ENCODE measurements at regions not wholly inside any gene's neighbourhood (a gene's known extent, or its start where the extent isn't known, plus 50 kb on each side); places are given as distances from the start of the nearest gene placed in this dataset.

DNA sequence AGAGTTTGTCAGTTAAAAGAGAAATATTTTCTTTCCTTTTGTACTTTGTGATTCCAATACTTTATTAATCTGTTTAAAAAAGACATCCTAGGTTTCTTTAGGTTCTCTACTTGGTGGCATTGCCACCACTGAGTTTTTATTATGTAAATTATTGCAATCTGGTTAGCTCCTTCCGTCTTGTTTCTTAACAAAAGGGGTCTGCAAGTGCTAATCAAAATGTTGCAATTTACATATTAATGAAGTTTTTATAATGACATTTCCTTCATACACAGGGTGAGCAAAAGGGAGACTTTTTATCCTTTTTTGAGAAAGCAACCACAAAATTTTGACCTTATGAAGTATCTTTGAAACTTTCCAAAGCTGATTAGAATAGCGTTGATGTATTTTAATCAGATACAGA is 1307.3 kb downstream of the ROBO2 start:
- Mint-ChIP-seq H3K4me1 (no peaks in the 10 kb centered on the region), H3K27ac (no peak overlapping the region), H3K27me3 (no peaks in the 10 kb centered on the region), H3K36me3 (no peaks in the 10 kb centered on the region), H3K4me3 (no peak overlapping the region), H3K9me3 (peaks cover 9% of the 10 kb centered on the region)
- DNase-seq (ENCODE audit: low spot score in 2 of 2) (no peak), ATAC-seq (ENCODE audit: low read depth) (no peak)

- no peak for ATAC-seq (ENCODE audit: low read depth)
- Mint-ChIP-seq H3K27me3 (no peaks in the 10 kb centered on the region), H3K9me3 (peaks cover 11% of the 10 kb centered on the region), H3K4me3 (no peak overlapping the region), H3K27ac (no peak overlapping the region), H3K36me3 (no peaks in the 10 kb centered on the region), H3K4me1 (no peaks in the 10 kb centered on the region)
- no peak for DNase-seq (ENCODE audit: low spot score in 2 of 2)
These were observed 1308.8 kb downstream of the ROBO2 start for GRCh38 chr3:78348664-78349063.

- Mint-ChIP-seq H3K36me3 (no peaks in the 10 kb centered on the region), H3K9me3 (peaks cover 8% of the 10 kb centered on the region), H3K4me1 (no peaks in the 10 kb centered on the region), H3K27ac (no peak overlapping the region), H3K27me3 (no peaks in the 10 kb centered on the region), H3K4me3 (no peak overlapping the region)
- DNase-seq (ENCODE audit: low spot score in 2 of 2) (no peak), ATAC-seq (ENCODE audit: low read depth) (no peak)
These were observed 1309.7 kb downstream of the ROBO2 start for GRCh38 chr3:78349571-78349970.

DNA sequence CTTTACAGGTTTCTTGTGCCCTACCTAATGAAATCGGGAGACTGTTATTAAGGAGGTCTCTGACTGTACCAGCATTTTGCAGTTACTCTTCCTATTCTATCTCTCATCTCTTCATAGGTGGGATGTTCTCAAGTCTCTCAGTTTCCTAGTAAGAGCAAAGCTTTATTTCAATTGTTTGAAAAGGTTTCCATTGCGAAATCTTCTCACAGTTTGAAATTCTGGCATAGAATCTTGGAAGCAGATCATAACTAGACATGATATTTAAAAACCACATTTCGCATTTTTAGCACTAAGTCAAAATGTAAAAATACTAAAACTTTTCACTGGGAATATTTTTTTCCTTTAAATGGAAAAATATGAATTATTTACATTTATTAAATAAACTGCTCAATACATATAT is 1311.4 kb downstream of the ROBO2 start:
- ATAC-seq (ENCODE audit: low read depth) (no peak), DNase-seq (ENCODE audit: low spot score in 2 of 2) (no peak)
- Mint-ChIP-seq H3K36me3 (no peaks in the 10 kb centered on the region), H3K27ac (no peak overlapping the region), H3K4me1 (no peaks in the 10 kb centered on the region), H3K27me3 (no peaks in the 10 kb centered on the region), H3K9me3 (peaks cover 8% of the 10 kb centered on the region), H3K4me3 (no peak overlapping the region)

DNA sequence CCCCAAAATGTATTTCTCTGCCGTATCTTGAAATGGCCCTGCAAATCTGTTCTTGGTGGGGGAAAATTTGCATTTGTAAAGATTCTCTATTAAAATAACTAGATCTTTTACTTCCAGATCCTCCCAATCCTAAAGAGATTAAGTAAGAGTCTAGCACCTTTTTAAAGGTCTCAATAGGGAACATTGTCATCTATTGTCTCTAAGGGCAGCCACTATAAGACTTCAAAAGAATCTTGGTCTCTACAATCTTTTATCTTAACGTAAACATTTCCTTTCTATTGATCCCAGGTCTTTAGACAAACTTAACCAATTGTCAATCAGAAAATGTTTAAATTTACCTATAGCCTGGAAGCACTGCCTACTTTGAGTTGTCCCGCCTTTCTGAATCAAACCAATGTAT is 1313.3 kb downstream of the ROBO2 start:
- no peak overlapping the region for H3K4me3 Mint-ChIP-seq
- DNase-seq (ENCODE audit: low spot score in 2 of 2) (no peak), ATAC-seq (ENCODE audit: low read depth) (no peak)
- H3K36me3 Mint-ChIP-seq: no peaks in the 10 kb centered on the region
- H3K27ac Mint-ChIP-seq: no peak overlapping the region
- H3K9me3 Mint-ChIP-seq: peaks cover 8% of the 10 kb centered on the region
- no peaks in the 10 kb centered on the region for H3K27me3 Mint-ChIP-seq
- no peaks in the 10 kb centered on the region for H3K4me1 Mint-ChIP-seq

DNA sequence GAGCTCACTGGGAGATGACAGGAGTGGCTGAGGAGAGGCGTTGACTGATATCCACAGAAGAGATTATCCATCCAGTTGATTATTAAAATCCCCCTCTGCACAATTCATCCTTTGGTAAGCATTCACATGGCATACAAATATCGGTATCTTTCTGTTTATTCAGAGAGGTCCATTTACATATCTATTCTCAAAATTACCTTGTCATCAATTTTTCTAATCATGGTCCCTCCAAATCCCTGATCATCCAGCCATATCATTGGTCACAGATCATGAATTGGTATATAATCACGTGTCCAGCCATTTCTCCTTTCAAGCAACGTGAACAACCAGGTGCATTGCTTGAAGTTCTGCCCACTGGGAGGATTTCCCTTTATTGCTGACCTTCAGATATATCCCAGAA is 1321.0 kb downstream of the ROBO2 start:
- Mint-ChIP-seq H3K4me3 (no peak overlapping the region), H3K27ac (no peak overlapping the region), H3K4me1 (no peaks in the 10 kb centered on the region), H3K27me3 (no peaks in the 10 kb centered on the region), H3K36me3 (no peaks in the 10 kb centered on the region), H3K9me3 (no peaks in the 10 kb centered on the region)
- no peak for ATAC-seq (ENCODE audit: low read depth)
- DNase-seq (ENCODE audit: low spot score in 2 of 2): no peak

DNA sequence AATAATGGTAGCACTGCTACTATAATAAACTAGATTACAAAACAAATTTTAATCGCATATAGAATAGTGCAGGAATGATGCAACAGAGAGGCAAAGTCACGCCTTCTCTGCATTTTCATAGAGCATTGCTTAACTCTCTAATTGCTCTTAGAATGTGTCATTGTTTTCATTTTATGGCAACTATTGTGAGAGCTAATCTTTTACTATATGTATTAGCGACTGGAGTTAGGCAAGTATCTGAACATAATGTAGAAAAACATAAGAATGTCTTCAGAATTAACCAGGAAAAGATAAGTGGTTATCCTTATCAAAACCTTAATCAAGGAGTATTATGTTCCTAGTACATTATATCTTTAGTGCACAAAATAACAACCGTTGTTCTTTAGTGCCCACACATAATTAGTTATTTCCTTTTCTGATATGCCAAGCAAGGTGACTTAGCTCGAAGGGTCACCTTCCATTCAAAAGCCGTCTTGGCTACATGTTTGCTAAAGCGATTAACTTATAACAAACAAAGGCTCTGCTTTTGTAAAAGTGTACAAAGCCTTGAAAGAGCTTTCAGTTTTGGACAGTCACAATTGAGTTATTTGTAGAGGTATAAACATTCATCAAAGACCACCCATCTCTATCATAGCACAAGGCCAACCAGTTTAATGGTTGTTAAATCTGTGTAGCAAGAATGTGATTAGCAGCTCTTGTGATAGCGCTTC is 1328.9 kb downstream of the ROBO2 start:
- Mint-ChIP-seq H3K9me3 (peaks cover 5% of the 10 kb centered on the region), H3K27ac (no peak overlapping the region), H3K4me1 (no peaks in the 10 kb centered on the region), H3K36me3 (no peaks in the 10 kb centered on the region), H3K27me3 (no peaks in the 10 kb centered on the region), H3K4me3 (no peak overlapping the region)
- no peak for DNase-seq (ENCODE audit: low spot score in 2 of 2)
- ATAC-seq (ENCODE audit: low read depth): no peak

GRCh38 chr3:78390221-78390620 is 1350.3 kb downstream of the ROBO2 start:
- no peak for ATAC-seq (ENCODE audit: low read depth)
- Mint-ChIP-seq H3K9me3 (peaks cover 11% of the 10 kb centered on the region), H3K27me3 (no peaks in the 10 kb centered on the region), H3K4me3 (no peak overlapping the region), H3K36me3 (no peaks in the 10 kb centered on the region), H3K27ac (no peak overlapping the region), H3K4me1 (no peaks in the 10 kb centered on the region)
- DNase-seq (ENCODE audit: low spot score in 2 of 2): no peak

DNA sequence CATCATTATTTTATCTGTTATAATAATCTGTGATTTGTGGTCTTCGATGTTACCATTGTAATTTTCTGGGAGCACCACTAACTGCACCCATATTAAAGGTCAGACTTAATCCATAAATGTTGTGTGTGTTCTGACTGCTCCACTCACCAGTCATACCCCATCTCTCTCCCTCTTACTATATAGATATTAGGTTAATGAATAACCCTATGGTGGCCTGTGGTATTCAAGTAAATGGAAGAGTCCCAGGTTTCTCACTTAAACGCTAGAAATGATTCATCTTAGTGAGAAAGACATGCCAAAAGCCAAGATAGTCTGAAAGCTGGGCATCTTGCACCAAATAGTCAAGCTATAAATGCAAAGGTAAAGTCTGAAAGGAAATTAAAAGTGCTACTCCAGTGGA is 1358.5 kb downstream of the ROBO2 start:
- DNase-seq (ENCODE audit: low spot score in 2 of 2) (no peak), ATAC-seq (ENCODE audit: low read depth) (no peak)
- no peaks in the 10 kb centered on the region for H3K27me3 Mint-ChIP-seq
- peaks cover 4% of the 10 kb centered on the region for H3K9me3 Mint-ChIP-seq
- no peak overlapping the region for H3K27ac Mint-ChIP-seq
- no peaks in the 10 kb centered on the region for H3K4me1 Mint-ChIP-seq
- no peaks in the 10 kb centered on the region for H3K36me3 Mint-ChIP-seq
- no peak overlapping the region for H3K4me3 Mint-ChIP-seq

DNA sequence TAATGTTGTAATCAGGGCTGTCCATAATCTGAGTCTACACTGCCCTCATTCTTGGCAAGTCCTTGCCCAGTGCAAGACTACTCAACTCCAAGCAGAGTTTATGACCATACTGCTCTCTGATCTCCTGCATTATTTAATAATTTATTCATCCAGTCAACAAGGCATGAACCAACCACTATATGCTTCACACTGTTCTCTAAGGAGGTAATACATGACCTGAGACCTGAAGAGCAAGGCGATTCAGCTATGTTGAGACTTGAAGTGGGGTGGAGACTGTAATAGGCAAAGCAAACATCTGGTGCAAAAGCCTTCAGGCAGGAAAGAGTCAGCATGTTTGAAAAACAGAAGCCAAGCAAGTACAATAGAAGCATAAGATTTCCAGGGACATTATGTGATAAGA is 1362.8 kb downstream of the ROBO2 start:
- H3K36me3 Mint-ChIP-seq: no peaks in the 10 kb centered on the region
- no peaks in the 10 kb centered on the region for H3K9me3 Mint-ChIP-seq
- ATAC-seq (ENCODE audit: low read depth) (no peak), DNase-seq (ENCODE audit: low spot score in 2 of 2) (no peak)
- no peak overlapping the region for H3K27ac Mint-ChIP-seq
- no peak overlapping the region for H3K4me3 Mint-ChIP-seq
- H3K4me1 Mint-ChIP-seq: no peaks in the 10 kb centered on the region
- no peaks in the 10 kb centered on the region for H3K27me3 Mint-ChIP-seq

- H3K27ac Mint-ChIP-seq: no peak overlapping the region
- no peaks in the 10 kb centered on the region for H3K36me3 Mint-ChIP-seq
- no peak for DNase-seq (ENCODE audit: low spot score in 2 of 2)
- H3K4me3 Mint-ChIP-seq: no peak overlapping the region
- no peak for ATAC-seq (ENCODE audit: low read depth)
- H3K9me3 Mint-ChIP-seq: no peaks in the 10 kb centered on the region
- H3K27me3 Mint-ChIP-seq: no peaks in the 10 kb centered on the region
- H3K4me1 Mint-ChIP-seq: no peaks in the 10 kb centered on the region
These were observed 1362.1 kb downstream of the ROBO1 start for GRCh38 chr3:78405745-78406144.

DNA sequence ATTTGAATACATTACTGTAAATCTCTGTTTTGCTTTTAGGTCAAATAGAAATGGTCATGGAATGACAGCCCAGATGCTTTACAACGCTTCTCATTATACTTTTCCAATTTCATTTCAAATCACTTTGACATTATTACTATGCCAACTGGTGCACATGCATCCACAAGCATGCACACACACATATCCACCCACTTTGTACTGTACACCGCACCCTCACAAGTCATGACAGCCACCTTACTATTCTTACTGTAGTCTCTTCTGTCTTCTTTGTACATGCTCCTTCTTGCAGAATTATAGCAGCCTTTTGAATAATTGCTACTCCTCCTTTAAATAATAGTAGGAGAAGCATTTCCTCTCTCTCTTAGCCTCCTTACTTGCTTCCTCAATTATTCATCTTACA is 1361.4 kb downstream of the ROBO1 start:
- Mint-ChIP-seq H3K9me3 (no peaks in the 10 kb centered on the region), H3K27me3 (no peaks in the 10 kb centered on the region), H3K4me3 (no peak overlapping the region), H3K4me1 (no peaks in the 10 kb centered on the region), H3K27ac (no peak overlapping the region), H3K36me3 (no peaks in the 10 kb centered on the region)
- DNase-seq (ENCODE audit: low spot score in 2 of 2): no peak
- ATAC-seq (ENCODE audit: low read depth): no peak

- no peak for ATAC-seq (ENCODE audit: low read depth)
- no peaks in the 10 kb centered on the region for H3K36me3 Mint-ChIP-seq
- H3K9me3 Mint-ChIP-seq: no peaks in the 10 kb centered on the region
- H3K27me3 Mint-ChIP-seq: no peaks in the 10 kb centered on the region
- no peak overlapping the region for H3K4me3 Mint-ChIP-seq
- DNase-seq (ENCODE audit: low spot score in 2 of 2): no peak
- no peaks in the 10 kb centered on the region for H3K4me1 Mint-ChIP-seq
- H3K27ac Mint-ChIP-seq: no peak overlapping the region
These were observed 1357.7 kb downstream of the ROBO1 start for GRCh38 chr3:78410077-78410476.

DNA sequence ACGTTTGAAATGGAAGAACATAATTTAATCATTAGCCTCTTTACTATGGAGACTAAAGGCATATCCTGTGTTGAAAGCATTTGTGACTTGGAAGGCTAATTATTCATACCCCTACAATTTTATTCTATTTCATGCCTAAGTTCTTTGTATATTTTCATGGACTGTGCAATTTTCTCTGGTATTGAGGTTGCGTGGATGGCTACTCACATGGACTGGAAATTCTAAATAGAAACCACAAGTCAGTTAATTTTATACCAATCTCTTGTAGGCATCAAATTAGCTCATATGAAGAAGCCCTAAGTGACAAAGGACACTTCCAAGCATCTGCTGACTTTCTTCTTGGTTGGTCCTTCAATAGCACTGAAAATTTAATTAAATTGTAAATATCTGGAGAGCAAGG is 1353.5 kb downstream of the ROBO1 start:
- Mint-ChIP-seq H3K27me3 (no peaks in the 10 kb centered on the region), H3K4me3 (no peak overlapping the region), H3K4me1 (no peaks in the 10 kb centered on the region), H3K36me3 (no peaks in the 10 kb centered on the region), H3K27ac (no peak overlapping the region), H3K9me3 (no peaks in the 10 kb centered on the region)
- DNase-seq (ENCODE audit: low spot score in 2 of 2) (no peak), ATAC-seq (ENCODE audit: low read depth) (no peak)

GRCh38 chr3:78420611-78421010 is 1347.2 kb downstream of the ROBO1 start:
- DNase-seq (ENCODE audit: low spot score in 2 of 2): no peak
- no peak overlapping the region for H3K4me3 Mint-ChIP-seq
- H3K4me1 Mint-ChIP-seq: no peaks in the 10 kb centered on the region
- ATAC-seq (ENCODE audit: low read depth): no peak
- H3K27ac Mint-ChIP-seq: no peak overlapping the region
- H3K9me3 Mint-ChIP-seq: peaks cover 3% of the 10 kb centered on the region
- H3K36me3 Mint-ChIP-seq: no peaks in the 10 kb centered on the region
- no peaks in the 10 kb centered on the region for H3K27me3 Mint-ChIP-seq

Data from memory B cell (primary cell).